HG03457 (cell line): ENCODE measurements at regions not wholly inside any gene's neighbourhood (a gene's known extent, or its start where the extent isn't known, plus 50 kb on each side); places are given as distances from the start of the nearest gene placed in this dataset.
A peak's percentile ranks its signal among the peaks of the same experiment; 100 is the strongest.

Source experiments
- ATAC-seq: cut with Tn5 transposase; IDR thresholded peaks from one replicate; pipeline ENCODE4 v1.9.1; 2021; ENCODE audit warnings: moderate number of reproducible peaks; ENCODE audit not compliant: unreplicated experiment

- no peak for ATAC-seq
Measured at GRCh38 chr7:41878309-41879295, 175.7 kb upstream of the INHBA start.

GRCh38 chr7:41877118-41877517 lies 174.2 kb upstream of the INHBA start:
- ATAC-seq = no peak

GRCh38 chr7:41875513-41875912 lies 172.6 kb upstream of the INHBA start:
- ATAC-seq = no peak

- no peak for ATAC-seq
Measured at GRCh38 chr7:41874201-41874785, 171.4 kb upstream of the INHBA start.

- no peak for ATAC-seq
Measured at GRCh38 chr7:41873741-41874140, 170.9 kb upstream of the INHBA start.

- ATAC-seq = no peak
Measured at GRCh38 chr7:41872966-41873365, 170.1 kb upstream of the INHBA start.

- peak; percentile 67 for ATAC-seq
Measured at GRCh38 chr7:41870461-41871138, 167.7 kb upstream of the INHBA start.

GRCh38 chr7:41869997-41870396 lies 167.1 kb upstream of the INHBA start:
- peak; percentile 39 for ATAC-seq

GRCh38 chr7:41869596-41869995 lies 166.7 kb upstream of the INHBA start:
- no peak for ATAC-seq

GRCh38 chr7:41869091-41869490 lies 166.2 kb upstream of the INHBA start:
- ATAC-seq = no peak

- no peak for ATAC-seq
Measured at GRCh38 chr7:41867639-41868280, 164.9 kb upstream of the INHBA start.

GRCh38 chr7:41862261-41862660 lies 159.4 kb upstream of the INHBA start:
- no peak for ATAC-seq

GRCh38 chr7:41861642-41862041 lies 158.8 kb upstream of the INHBA start:
- ATAC-seq = no peak

- no peak for ATAC-seq
Measured at GRCh38 chr7:41858201-41858600, 155.3 kb upstream of the INHBA start.

- no peak for ATAC-seq
Measured at GRCh38 chr7:41855798-41856197, 152.9 kb upstream of the INHBA start.

- ATAC-seq = no peak
Measured at GRCh38 chr7:41847606-41848005, 144.7 kb upstream of the INHBA start.

GRCh38 chr7:41847151-41847550 lies 144.3 kb upstream of the INHBA start:
- no peak for ATAC-seq

GRCh38 chr7:41842956-41843355 lies 140.1 kb upstream of the INHBA start:
- no peak for ATAC-seq

GRCh38 chr7:41837916-41838315 lies 135.0 kb upstream of the INHBA start:
- ATAC-seq = no peak

GRCh38 chr7:41835976-41836530 lies 133.2 kb upstream of the INHBA start:
- no peak for ATAC-seq
